ENCODE measurements at regions not wholly inside any gene's neighbourhood (a gene's known extent, or its start where the extent isn't known, plus 50 kb on each side); places are given as distances from the start of the nearest gene placed in this dataset.

- TF ChIP-seq ATF3 (IDR thresholded peaks at IDR 0.05) (no peak), YY1 (IDR thresholded peaks at IDR 0.05) (no peak), FOXA1 (IDR thresholded peaks at IDR 0.05) (no peak), RXRA (IDR thresholded peaks at IDR 0.05) (no peak)
Measured at GRCh38 chr11:122459064-122459463, 196.5 kb upstream of the UBASH3B start (continued).

GRCh38 chr11:122453586-122453985 is 201.9 kb upstream of the UBASH3B start:
- H3K4me3 ChIP-seq (ENCODE audit: low read depth in 1 of 3, low read length in 3 of 3): no peak overlapping the region
- no peak for DNase-seq (ENCODE audit: low spot score)
- H3K4me1 ChIP-seq (ENCODE audit: control insufficient read depth in 4 of 4, insufficient read depth in 4 of 4, low read length in 3 of 4): no peaks in the 10 kb centered on the region
- no peaks in the 10 kb centered on the region for H3K9me3 ChIP-seq (ENCODE audit: control insufficient read depth in 4 of 4, low read length in 3 of 4)
- H3K27me3 ChIP-seq (ENCODE audit: control insufficient read depth in 4 of 4, insufficient read depth in 4 of 4, low read length in 3 of 4): no peaks in the 10 kb centered on the region
- WGBS: 57% methylated on average over 2 of the region's 2 CpGs
- TF ChIP-seq ZBTB33 (IDR thresholded peaks at IDR 0.05): no peak
- TF ChIP-seq FOXA2 (IDR thresholded peaks at IDR 0.05): no peak
- peak; percentile 29 to 43 for TF ChIP-seq RAD21 (IDR thresholded peaks at IDR 0.05)
- no peak overlapping the region for H3K9ac ChIP-seq (ENCODE audit: low read depth in 1 of 2, low read length in 2 of 2)
- H3K36me3 ChIP-seq (ENCODE audit: control insufficient read depth in 4 of 4, insufficient read depth in 3 of 4, low read depth in 1 of 4, low read length in 3 of 4): no peaks in the 10 kb centered on the region
- no peak overlapping the region for H3K27ac ChIP-seq (ENCODE audit: low read depth in 1 of 2, low read length in 2 of 2)

- Histone ChIP-seq H3K27ac (ENCODE audit: low read depth in 1 of 2, low read length in 2 of 2) (no peak overlapping the region), H3K9me3 (ENCODE audit: control insufficient read depth in 4 of 4, low read length in 3 of 4) (no peaks in the 10 kb centered on the region), H3K4me1 (ENCODE audit: control insufficient read depth in 4 of 4, insufficient read depth in 4 of 4, low read length in 3 of 4) (no peaks in the 10 kb centered on the region), H3K4me3 (ENCODE audit: low read depth in 1 of 3, low read length in 3 of 3) (no peak overlapping the region), H3K27me3 (ENCODE audit: control insufficient read depth in 4 of 4, insufficient read depth in 4 of 4, low read length in 3 of 4) (no peaks in the 10 kb centered on the region), H3K36me3 (ENCODE audit: control insufficient read depth in 4 of 4, insufficient read depth in 3 of 4, low read depth in 1 of 4, low read length in 3 of 4) (no peaks in the 10 kb centered on the region), H3K9ac (ENCODE audit: low read depth in 1 of 2, low read length in 2 of 2) (no peak overlapping the region)
- no peak for TF ChIP-seq MAX (IDR thresholded peaks at IDR 0.05)
- TF ChIP-seq ATF3 (IDR thresholded peaks at IDR 0.05): no peak
- no peak for TF ChIP-seq NR2F2 (IDR thresholded peaks at IDR 0.05)
- TF ChIP-seq TAF1 (conservative IDR thresholded peaks at IDR 0.05): no peak
- TF ChIP-seq RXRA (IDR thresholded peaks at IDR 0.05): no peak
- TF ChIP-seq JUND (IDR thresholded peaks at IDR 0.05): no peak
- no peak for TF ChIP-seq SP1 (IDR thresholded peaks at IDR 0.05)
- no peak for TF ChIP-seq REST (IDR thresholded peaks at IDR 0.05)
- TF ChIP-seq RAD21 (IDR thresholded peaks at IDR 0.05): no peak
- TF ChIP-seq HNF4G (IDR thresholded peaks at IDR 0.05): no peak
- no peak for TF ChIP-seq HNF4A (conservative IDR thresholded peaks at IDR 0.05)
- TF ChIP-seq GABPA (IDR thresholded peaks at IDR 0.05 in 1 of 2, conservative IDR thresholded peaks at IDR 0.05 in 1 of 2): no peak
- no peak for TF ChIP-seq FOXA1 (IDR thresholded peaks at IDR 0.05)
- no peak for TF ChIP-seq CTCF (IDR thresholded peaks at IDR 0.05; ENCODE audit: low read depth, low read length, missing input control)
- TF ChIP-seq FOXA2 (IDR thresholded peaks at IDR 0.05): no peak
- TF ChIP-seq ZBTB33 (IDR thresholded peaks at IDR 0.05): no peak
- no peak for TF ChIP-seq YY1 (IDR thresholded peaks at IDR 0.05)
- no peak for TF ChIP-seq EGR1 (IDR thresholded peaks at IDR 0.05; ENCODE audit: low read depth in 2 of 2)
- WGBS: 99% methylated on average over 9 of the region's 9 CpGs
- DNase-seq (ENCODE audit: low spot score): no peak
Measured at GRCh38 chr11:122451911-122452310, 203.6 kb upstream of the UBASH3B start.
